DND-41 (cell line): ENCODE measurements at regions not wholly inside any gene's neighbourhood (a gene's known extent, or its start where the extent isn't known, plus 50 kb on each side); places are given as distances from the start of the nearest gene placed in this dataset.

Experiments
- ATAC-seq: fragments of 200-7000 bp; cut with Tn5 transposase; 3 replicates; pipeline ENCODE4 v1.9.1; 2021; ENCODE audit warnings: low read depth; ENCODE audit not compliant: insufficient read depth
- DNase-seq: peaks from one replicate; pipeline ENCODE4 v3.0.0-alpha.2; 2020
- H2AFZ ChIP-seq: 2 replicates; pipeline ENCODE4 v1.6.0; 2012; ENCODE audit warnings: low read depth, low read length
- H3K27ac ChIP-seq: 2 replicates; pipeline ENCODE4 v1.5.1; 2012; ENCODE audit warnings: low read length, inconsistent platforms
- H3K27me3 ChIP-seq: fragments of 200-600 bp; sonication (generic); 2 replicates; pipeline ENCODE4 v1.6.0; 2012; ENCODE audit warnings: low read length, mild to moderate bottlenecking, inconsistent platforms; ENCODE audit not compliant: insufficient read depth, poor library complexity
- H3K36me3 ChIP-seq: 2 replicates; pipeline ENCODE4 v1.5.1; 2012; ENCODE audit warnings: low read length, inconsistent platforms; ENCODE audit not compliant: insufficient read depth
- H3K4me1 ChIP-seq: 2 replicates; pipeline ENCODE4 v1.5.1; 2012; ENCODE audit warnings: mild to moderate bottlenecking, low read length; ENCODE audit not compliant: insufficient read depth
- H3K4me2 ChIP-seq: 2 replicates; pipeline ENCODE4 v1.6.0; 2012; ENCODE audit warnings: mild to moderate bottlenecking, moderate library complexity, low read length, inconsistent platforms; ENCODE audit not compliant: insufficient read depth
- H3K4me3 ChIP-seq, 2 experiments: fragments of 200-600 bp in 1 of 2; shearing (Covaris generic) in 1 of 2; 2 replicates each; pipeline ENCODE4 v1.5.1; 2012 to 2016; ENCODE audit warnings: inconsistent platforms in 2 of 2, low read length in 2 of 2, mild to moderate bottlenecking in 2 of 2, low read depth in 1 of 2, moderate library complexity in 1 of 2
- H3K79me2 ChIP-seq: 2 replicates; pipeline ENCODE4 v1.6.0; 2012; ENCODE audit warnings: low read length, inconsistent platforms; ENCODE audit not compliant: insufficient read depth
- H3K9ac ChIP-seq: 2 replicates; pipeline ENCODE4 v1.6.0; 2012; ENCODE audit warnings: low read depth, mild to moderate bottlenecking, inconsistent platforms, low read length, moderate library complexity
- H3K9me3 ChIP-seq: 2 replicates; pipeline ENCODE4 v1.5.1; 2012; ENCODE audit warnings: low read length, moderate library complexity, mild to moderate bottlenecking, inconsistent platforms; ENCODE audit not compliant: insufficient read depth, severe bottlenecking
- H4K20me1 ChIP-seq: 2 replicates; pipeline ENCODE4 v1.6.0; 2012; ENCODE audit warnings: low read length; ENCODE audit not compliant: insufficient read depth
- EZH2 ChIP-seq: IDR thresholded peaks from 3 replicates; pipeline ENCODE4 v1.6.1; 2012; ENCODE audit warnings: borderline replicate concordance, low read depth, mild to moderate bottlenecking, moderate library complexity, low read length, inconsistent platforms; ENCODE audit not compliant: severe bottlenecking
- TF ChIP-seq, protein P1 (sequence below): IDR thresholded peaks from 2 replicates; pipeline ENCODE4 v1.5.1; 2012; ENCODE audit warnings: borderline replicate concordance, low read length, moderate library complexity, mild to moderate bottlenecking; ENCODE audit not compliant: poor library complexity, severe bottlenecking; ENCODE audit errors: extremely low read depth

GRCh38 chr11:97332271-97332670, 942.5 kb downstream of the JRKL start:
- Histone ChIP-seq H2AFZ (no peak overlapping the region), H3K4me3 (no peak overlapping the region), H4K20me1 (no peaks in the 10 kb centered on the region), H3K36me3 (no peaks in the 10 kb centered on the region), H3K79me2 (no peaks in the 10 kb centered on the region), H3K27ac (no peak overlapping the region), H3K4me2 (no peak overlapping the region), H3K9ac (no peak overlapping the region), H3K27me3 (no peaks in the 10 kb centered on the region), H3K9me3 (no peaks in the 10 kb centered on the region), H3K4me1 (no peaks in the 10 kb centered on the region)
- ATAC-seq (no peak), DNase-seq (no peak)
- TF ChIP-seq, protein P1, sequence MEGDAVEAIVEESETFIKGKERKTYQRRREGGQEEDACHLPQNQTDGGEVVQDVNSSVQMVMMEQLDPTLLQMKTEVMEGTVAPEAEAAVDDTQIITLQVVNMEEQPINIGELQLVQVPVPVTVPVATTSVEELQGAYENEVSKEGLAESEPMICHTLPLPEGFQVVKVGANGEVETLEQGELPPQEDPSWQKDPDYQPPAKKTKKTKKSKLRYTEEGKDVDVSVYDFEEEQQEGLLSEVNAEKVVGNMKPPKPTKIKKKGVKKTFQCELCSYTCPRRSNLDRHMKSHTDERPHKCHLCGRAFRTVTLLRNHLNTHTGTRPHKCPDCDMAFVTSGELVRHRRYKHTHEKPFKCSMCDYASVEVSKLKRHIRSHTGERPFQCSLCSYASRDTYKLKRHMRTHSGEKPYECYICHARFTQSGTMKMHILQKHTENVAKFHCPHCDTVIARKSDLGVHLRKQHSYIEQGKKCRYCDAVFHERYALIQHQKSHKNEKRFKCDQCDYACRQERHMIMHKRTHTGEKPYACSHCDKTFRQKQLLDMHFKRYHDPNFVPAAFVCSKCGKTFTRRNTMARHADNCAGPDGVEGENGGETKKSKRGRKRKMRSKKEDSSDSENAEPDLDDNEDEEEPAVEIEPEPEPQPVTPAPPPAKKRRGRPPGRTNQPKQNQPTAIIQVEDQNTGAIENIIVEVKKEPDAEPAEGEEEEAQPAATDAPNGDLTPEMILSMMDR: no peak
- no peak for TF ChIP-seq EZH2

DNA sequence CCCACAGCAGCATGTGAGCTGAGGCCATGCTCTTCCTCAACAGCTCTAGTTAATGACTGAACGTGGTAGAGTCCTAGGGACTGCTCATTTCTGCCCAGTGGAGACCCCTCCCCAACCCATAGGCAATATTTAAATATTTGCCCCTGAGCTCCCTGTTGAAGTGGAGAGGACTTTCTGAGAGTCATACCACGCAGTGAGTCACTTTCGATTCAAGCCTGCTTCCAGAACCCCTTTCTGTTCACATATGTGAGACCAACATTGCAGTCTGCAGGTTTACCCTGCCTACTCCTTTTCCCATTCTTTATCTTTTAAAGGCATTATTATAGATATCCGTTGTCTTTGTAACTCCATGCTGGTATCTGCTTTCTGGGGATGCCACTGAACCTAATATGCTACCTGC, 946.3 kb downstream of the JRKL start:
- Histone ChIP-seq H3K4me3 (no peak overlapping the region), H3K9ac (no peak overlapping the region), H4K20me1 (no peaks in the 10 kb centered on the region), H3K4me2 (no peak overlapping the region), H3K4me1 (no peaks in the 10 kb centered on the region), H3K9me3 (no peaks in the 10 kb centered on the region), H2AFZ (no peak overlapping the region), H3K27me3 (no peaks in the 10 kb centered on the region), H3K79me2 (no peaks in the 10 kb centered on the region), H3K27ac (no peak overlapping the region), H3K36me3 (no peaks in the 10 kb centered on the region)
- no peak for TF ChIP-seq EZH2
- TF ChIP-seq, protein P1: no peak
- no peak for ATAC-seq
- DNase-seq: no peak

DNA sequence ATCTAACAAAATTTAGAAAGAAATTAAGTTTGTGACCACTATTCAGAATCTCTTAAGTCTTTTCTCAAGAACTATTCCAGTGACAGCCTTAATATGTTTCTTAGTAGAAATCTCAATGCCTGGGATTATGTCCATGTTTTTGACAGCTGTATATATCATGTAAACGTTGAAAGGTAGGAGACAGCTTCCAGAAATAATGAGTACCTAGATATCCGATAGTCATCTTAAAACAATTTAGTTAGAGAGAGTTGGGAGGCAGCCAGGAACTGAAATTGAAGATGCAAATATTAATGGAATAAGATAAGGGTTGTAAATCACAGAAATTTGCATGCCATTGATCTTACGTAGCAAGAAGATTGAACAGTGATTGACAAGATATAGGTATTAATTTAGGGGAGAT, 955.2 kb downstream of the JRKL start:
- DNase-seq (no peak), ATAC-seq (no peak)
- Histone ChIP-seq H4K20me1 (no peaks in the 10 kb centered on the region), H3K79me2 (no peaks in the 10 kb centered on the region), H2AFZ (no peak overlapping the region), H3K27ac (no peak overlapping the region), H3K9ac (no peak overlapping the region), H3K4me2 (no peak overlapping the region), H3K36me3 (no peaks in the 10 kb centered on the region), H3K4me1 (no peaks in the 10 kb centered on the region), H3K4me3 (no peak overlapping the region), H3K27me3 (no peaks in the 10 kb centered on the region), H3K9me3 (no peaks in the 10 kb centered on the region)
- no peak for TF ChIP-seq EZH2
- TF ChIP-seq, protein P1: no peak

DNA sequence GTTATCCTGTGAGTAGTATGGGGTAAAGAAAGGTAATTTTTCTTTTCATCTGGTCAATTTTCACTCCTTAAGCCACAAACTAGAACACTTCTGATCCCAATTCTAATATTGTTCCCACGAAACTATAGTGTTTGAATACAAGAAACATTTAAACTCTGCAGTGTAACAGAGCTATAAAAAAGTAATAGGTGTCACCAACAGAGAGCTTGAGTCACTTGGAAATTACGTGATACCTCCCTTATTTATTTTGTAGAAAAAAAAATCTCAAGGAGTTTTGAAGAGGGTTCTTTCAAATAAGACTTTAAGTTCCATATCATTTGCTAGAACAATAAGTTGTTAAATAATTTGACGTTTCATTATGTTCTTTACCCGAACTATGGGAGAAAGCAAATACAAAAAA, 959.4 kb downstream of the JRKL start:
- Histone ChIP-seq H3K4me3 (no peak overlapping the region), H3K36me3 (no peaks in the 10 kb centered on the region), H2AFZ (no peak overlapping the region), H3K4me1 (no peaks in the 10 kb centered on the region), H3K4me2 (no peak overlapping the region), H3K9ac (no peak overlapping the region), H4K20me1 (no peaks in the 10 kb centered on the region), H3K27me3 (no peaks in the 10 kb centered on the region), H3K9me3 (no peaks in the 10 kb centered on the region), H3K27ac (no peak overlapping the region), H3K79me2 (no peaks in the 10 kb centered on the region)
- DNase-seq (no peak), ATAC-seq (no peak)
- TF ChIP-seq, protein P1: no peak
- TF ChIP-seq EZH2: no peak
